GM12874 (cell line): ENCODE measurements at regions not wholly inside any gene's neighbourhood (a gene's known extent, or its start where the extent isn't known, plus 50 kb on each side); places are given as distances from the start of the nearest gene placed in this dataset.

Source experiments
- CTCF ChIP-seq: IDR thresholded peaks from 2 replicates; pipeline ENCODE4 v1.5.1; 2011; ENCODE audit warnings: low read depth, mild to moderate bottlenecking, control low read depth, low read length, moderate library complexity; ENCODE audit not compliant: insufficient read depth

DNA sequence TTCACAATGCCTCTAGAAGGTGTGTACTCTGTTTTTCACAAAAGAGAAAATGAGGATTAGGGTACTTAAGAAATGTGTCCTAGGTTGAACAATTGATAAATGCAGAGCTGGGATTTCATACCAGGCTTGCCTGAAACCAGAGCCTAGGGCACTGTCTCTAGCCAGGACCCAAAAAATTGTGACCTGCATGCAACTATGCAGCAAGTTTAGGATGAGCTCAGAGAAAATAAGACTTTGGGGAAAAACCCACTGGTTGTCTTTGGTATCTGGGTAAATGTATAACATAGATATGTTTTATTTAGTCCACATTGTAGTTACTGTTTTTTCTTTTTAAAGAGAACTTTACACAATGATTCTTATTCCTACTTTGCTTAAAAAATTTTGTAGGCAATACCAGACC, 177.1 kb upstream of the SEMA6A start:
- TF ChIP-seq CTCF = no peak

- TF ChIP-seq CTCF = no peak
These were observed 176.3 kb upstream of the SEMA6A start for GRCh38 chr5:116750631-116751580.

GRCh38 chr5:116747881-116748280, 173.3 kb upstream of the SEMA6A start:
- no peak for TF ChIP-seq CTCF

DNA sequence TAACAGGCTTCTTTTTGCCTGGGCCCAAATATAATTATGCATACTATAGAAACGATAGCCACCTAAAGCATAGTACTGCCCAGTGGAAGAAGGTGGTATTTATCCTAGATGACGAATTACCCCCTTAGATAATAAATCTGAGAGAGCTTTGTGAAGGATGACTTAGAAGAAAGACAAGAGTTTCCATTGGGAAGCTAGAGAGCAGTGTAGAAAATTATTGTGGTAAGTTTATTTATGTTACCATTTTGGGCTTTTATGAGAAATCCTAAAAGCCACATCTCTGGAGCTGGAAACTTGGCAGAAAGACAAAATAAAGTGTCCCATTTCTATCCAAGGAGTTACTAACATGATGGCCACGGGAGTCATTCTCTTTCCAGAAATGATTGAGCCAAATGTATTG, 172.0 kb upstream of the SEMA6A start:
- TF ChIP-seq CTCF = no peak

DNA sequence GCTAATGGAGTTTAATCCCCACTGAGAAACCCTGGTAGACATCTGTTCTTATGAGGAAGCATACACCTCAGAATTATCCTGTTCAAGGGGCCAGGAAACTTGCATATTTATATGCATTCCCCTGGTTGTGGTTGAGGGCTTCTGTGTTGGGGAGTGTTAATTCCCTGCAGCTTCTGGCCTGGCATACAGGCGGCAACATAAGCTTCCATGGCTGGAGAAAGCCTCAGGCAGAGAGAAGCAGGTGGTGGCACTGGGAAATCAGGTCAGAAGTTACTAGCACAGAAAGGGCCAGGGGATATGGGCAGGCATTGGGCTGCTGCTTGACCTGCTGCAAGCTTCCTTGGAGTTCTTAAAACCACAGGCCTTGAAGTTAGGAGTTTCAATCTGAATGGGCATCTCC, 166.1 kb upstream of the SEMA6A start:
- no peak for TF ChIP-seq CTCF

GRCh38 chr5:116739571-116739970, 164.9 kb upstream of the SEMA6A start:
- TF ChIP-seq CTCF = no peak

GRCh38 chr5:116738615-116739261, 164.1 kb upstream of the SEMA6A start:
- TF ChIP-seq CTCF = no peak
